Liver (tissue), 3 donors: ENCODE measurements at regions not wholly inside any gene's neighbourhood (a gene's known extent, or its start where the extent isn't known, plus 50 kb on each side); places are given as distances from the start of the nearest gene placed in this dataset.

ENCODE experiments used
- CTCF ChIP-seq: fragments of 150-350 bp; IDR thresholded peaks from 2 replicates; pipeline ENCODE4 v1.5.1; 2017; ENCODE audit warnings: improper control_type of control experiment, low read depth, low read length; ENCODE audit not compliant: missing input control
- NR2F2 ChIP-seq: IDR thresholded peaks from 2 replicates; pipeline ENCODE4 v1.6.1; 2016; ENCODE audit warnings: antibody characterized with exemption
- RXRA ChIP-seq, 2 donors: IDR thresholded peaks; 2 replicates each; pipeline ENCODE4 v1.6.1; 2017 to 2018; ENCODE audit warnings: antibody characterized with exemption in 2 of 2, mild to moderate bottlenecking in 1 of 2
- SP1 ChIP-seq: IDR thresholded peaks from 2 replicates; pipeline ENCODE4 v1.6.1; 2018; ENCODE audit warnings: antibody characterized with exemption, mild to moderate bottlenecking
- TAF1 ChIP-seq: conservative IDR thresholded peaks from 2 replicates; pipeline ENCODE4 v1.6.1; 2016; ENCODE audit warnings: antibody characterized with exemption, mild to moderate bottlenecking
- YY1 ChIP-seq: IDR thresholded peaks from 2 replicates; pipeline ENCODE4 v1.6.1; 2016; ENCODE audit warnings: antibody characterized with exemption, mild to moderate bottlenecking
- TF ChIP-seq, protein P1 (sequence below): IDR thresholded peaks from 2 replicates; pipeline ENCODE4 v1.6.1; 2016; ENCODE audit warnings: antibody characterized with exemption
- TF ChIP-seq, protein P2 (sequence below): IDR thresholded peaks from 2 replicates; pipeline ENCODE4 v1.6.1; 2016; ENCODE audit warnings: antibody characterized with exemption, mild to moderate bottlenecking
- donor health status: healthy.
- donor health status: healthy.

DNA sequence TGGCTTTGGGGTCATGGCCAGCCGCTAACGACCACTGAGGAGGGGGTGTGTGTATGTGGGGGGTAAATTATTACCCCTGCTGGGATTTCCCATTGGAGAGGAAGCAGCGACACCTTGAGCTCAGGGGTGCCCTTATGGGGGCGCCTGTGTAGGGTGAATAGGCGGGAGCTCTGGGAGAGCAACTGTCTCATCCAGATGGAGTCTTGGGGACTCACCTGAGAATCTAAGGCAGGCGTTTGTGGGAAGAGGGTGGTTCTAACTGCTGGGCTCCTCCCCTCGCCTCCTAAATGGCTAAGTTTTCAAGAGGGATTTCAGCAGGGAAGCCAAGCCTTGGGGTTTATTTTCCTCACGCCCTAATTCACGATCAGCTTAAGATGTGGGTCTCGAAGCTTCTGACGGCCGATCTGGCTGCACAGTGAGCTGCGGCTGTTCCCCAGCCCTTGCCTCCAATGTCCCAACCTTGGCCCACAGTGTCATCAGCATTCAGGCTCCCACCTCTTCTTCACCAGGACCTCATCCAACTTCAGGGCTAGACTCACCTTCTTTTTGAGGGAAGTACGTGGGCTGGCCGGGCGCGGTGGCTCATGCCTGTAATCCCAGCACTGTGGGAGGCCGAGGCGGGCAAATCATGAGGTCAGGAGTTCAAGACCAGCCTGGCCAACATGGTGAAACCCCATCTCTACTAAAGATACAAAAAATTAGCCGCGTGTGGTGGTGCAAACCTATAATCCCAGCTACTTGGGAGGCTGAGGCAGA is 136.9 kb upstream of the EEF2KMT start:
- TF ChIP-seq CTCF (no peak), TAF1 (no peak), NR2F2 (no peak), SP1 (no peak), RXRA (IDR thresholded peaks at IDR 0.05) (no peak), YY1 (no peak)
- TF ChIP-seq, protein P1, sequence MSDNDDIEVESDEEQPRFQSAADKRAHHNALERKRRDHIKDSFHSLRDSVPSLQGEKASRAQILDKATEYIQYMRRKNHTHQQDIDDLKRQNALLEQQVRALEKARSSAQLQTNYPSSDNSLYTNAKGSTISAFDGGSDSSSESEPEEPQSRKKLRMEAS = no peak
- TF ChIP-seq, protein P2, sequence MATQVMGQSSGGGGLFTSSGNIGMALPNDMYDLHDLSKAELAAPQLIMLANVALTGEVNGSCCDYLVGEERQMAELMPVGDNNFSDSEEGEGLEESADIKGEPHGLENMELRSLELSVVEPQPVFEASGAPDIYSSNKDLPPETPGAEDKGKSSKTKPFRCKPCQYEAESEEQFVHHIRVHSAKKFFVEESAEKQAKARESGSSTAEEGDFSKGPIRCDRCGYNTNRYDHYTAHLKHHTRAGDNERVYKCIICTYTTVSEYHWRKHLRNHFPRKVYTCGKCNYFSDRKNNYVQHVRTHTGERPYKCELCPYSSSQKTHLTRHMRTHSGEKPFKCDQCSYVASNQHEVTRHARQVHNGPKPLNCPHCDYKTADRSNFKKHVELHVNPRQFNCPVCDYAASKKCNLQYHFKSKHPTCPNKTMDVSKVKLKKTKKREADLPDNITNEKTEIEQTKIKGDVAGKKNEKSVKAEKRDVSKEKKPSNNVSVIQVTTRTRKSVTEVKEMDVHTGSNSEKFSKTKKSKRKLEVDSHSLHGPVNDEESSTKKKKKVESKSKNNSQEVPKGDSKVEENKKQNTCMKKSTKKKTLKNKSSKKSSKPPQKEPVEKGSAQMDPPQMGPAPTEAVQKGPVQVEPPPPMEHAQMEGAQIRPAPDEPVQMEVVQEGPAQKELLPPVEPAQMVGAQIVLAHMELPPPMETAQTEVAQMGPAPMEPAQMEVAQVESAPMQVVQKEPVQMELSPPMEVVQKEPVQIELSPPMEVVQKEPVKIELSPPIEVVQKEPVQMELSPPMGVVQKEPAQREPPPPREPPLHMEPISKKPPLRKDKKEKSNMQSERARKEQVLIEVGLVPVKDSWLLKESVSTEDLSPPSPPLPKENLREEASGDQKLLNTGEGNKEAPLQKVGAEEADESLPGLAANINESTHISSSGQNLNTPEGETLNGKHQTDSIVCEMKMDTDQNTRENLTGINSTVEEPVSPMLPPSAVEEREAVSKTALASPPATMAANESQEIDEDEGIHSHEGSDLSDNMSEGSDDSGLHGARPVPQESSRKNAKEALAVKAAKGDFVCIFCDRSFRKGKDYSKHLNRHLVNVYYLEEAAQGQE = no peak
